ENCODE measurements at regions not wholly inside any gene's neighbourhood (a gene's known extent, or its start where the extent isn't known, plus 50 kb on each side); places are given as distances from the start of the nearest gene placed in this dataset.

- TF ChIP-seq CTCF (IDR thresholded peaks at IDR 0.05) (no peak), POLR2A (IDR thresholded peaks at IDR 0.05) (no peak)
Measured at GRCh38 chr13:106112191-106112590, 423.3 kb downstream of the EFNB2 start.
